MM.1S (cell line): ENCODE measurements at regions not wholly inside any gene's neighbourhood (a gene's known extent, or its start where the extent isn't known, plus 50 kb on each side); places are given as distances from the start of the nearest gene placed in this dataset.

ENCODE experiments used
- EZH2 ChIP-seq: fragments of 300-600 bp; sonication (generic); optimal IDR thresholded peaks from 2 replicates; pipeline ENCODE3; 2017; ENCODE audit warnings: low read depth, mild to moderate bottlenecking, antibody characterized with exemption, low read length, mixed read lengths
- EZH2phosphoT487 ChIP-seq: fragments of 300-600 bp; sonication (generic); IDR thresholded peaks from 2 replicates; pipeline ENCODE4 v1.6.1; 2018; ENCODE audit warnings: antibody characterized with exemption, low read length
- TF ChIP-seq, protein P1 (sequence below): fragments of 300-600 bp; sonication (generic); IDR thresholded peaks from 2 replicates; pipeline ENCODE4 v1.5.1; 2016; ENCODE audit warnings: antibody characterized with exemption, low read length, mixed read lengths

DNA sequence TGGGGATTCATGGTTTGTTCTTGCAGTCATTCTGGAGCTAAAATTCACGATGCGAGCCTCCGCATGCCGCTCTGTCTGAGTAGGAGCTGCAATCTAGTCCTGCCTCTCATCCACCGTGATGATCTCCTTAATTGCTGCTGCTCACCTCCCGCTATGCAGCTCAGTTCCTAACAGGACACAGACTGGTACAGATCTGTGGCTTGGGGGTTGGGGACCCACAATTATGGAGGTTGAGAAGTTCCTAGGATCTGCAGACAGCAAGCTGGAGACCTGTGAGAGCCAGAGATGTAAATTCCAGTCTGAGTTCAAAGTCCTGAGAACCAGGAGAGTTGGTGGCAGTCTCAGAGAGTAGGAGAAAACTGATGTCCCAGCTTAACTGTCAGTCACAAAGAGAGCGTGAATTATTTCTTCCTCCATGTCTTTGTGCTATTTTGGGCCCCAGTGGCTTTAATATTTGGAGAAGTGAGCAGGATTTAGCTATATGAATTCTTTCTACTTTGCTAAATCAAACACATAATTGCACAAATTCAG is 378.7 kb upstream of the MAN1A1 start:
- TF ChIP-seq, protein P1, sequence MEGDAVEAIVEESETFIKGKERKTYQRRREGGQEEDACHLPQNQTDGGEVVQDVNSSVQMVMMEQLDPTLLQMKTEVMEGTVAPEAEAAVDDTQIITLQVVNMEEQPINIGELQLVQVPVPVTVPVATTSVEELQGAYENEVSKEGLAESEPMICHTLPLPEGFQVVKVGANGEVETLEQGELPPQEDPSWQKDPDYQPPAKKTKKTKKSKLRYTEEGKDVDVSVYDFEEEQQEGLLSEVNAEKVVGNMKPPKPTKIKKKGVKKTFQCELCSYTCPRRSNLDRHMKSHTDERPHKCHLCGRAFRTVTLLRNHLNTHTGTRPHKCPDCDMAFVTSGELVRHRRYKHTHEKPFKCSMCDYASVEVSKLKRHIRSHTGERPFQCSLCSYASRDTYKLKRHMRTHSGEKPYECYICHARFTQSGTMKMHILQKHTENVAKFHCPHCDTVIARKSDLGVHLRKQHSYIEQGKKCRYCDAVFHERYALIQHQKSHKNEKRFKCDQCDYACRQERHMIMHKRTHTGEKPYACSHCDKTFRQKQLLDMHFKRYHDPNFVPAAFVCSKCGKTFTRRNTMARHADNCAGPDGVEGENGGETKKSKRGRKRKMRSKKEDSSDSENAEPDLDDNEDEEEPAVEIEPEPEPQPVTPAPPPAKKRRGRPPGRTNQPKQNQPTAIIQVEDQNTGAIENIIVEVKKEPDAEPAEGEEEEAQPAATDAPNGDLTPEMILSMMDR = no peak
- TF ChIP-seq EZH2 = no peak
- no peak for TF ChIP-seq EZH2phosphoT487
